HG03354 (cell line): ENCODE measurements at regions not wholly inside any gene's neighbourhood (a gene's known extent, or its start where the extent isn't known, plus 50 kb on each side); places are given as distances from the start of the nearest gene placed in this dataset.
"Not testable (repeated sequence)": the region's sequence is repeated elsewhere in the genome, so short reads cannot be mapped to it uniquely, and the experiment has no call there.

Experiments
- ATAC-seq: cut with Tn5 transposase; IDR thresholded peaks from one replicate; pipeline ENCODE4 v1.9.1; 2021; ENCODE audit warnings: mild to moderate bottlenecking; ENCODE audit not compliant: unreplicated experiment, poor library complexity, severe bottlenecking

DNA sequence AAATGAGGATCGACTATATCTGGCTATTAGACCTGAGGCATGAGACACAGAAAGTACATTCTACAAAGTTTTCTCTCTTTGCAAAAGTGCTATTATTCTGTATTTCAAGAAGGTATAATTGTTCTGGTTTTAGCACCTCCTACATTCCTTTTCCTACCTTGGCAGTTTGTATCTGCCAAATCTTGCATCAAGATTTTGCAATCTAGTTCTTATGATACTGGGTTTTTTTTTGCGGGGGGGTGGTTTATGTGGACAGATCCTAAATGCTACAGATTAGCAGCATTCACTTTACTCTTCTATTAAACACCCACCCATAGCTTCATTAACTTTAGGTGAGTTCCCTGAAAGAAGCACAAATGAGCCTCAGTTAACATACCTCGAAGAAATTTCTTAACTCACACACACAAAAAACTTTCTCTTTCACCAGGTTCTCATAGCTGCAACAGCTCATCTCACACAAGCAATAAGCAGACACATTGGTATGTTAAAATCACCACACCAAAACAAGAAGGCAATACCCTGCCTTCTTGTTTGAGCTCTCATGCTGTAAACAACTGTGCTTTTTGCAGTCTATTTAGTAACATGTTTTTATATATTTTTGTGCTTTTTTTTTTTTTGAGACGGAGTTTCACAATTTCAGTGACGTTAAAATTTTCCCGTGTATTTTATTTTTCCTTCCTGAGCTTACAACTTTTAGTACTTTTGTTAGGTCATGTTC lies 73.0 kb upstream of the VGLL4 start:
- ATAC-seq: no peak

DNA sequence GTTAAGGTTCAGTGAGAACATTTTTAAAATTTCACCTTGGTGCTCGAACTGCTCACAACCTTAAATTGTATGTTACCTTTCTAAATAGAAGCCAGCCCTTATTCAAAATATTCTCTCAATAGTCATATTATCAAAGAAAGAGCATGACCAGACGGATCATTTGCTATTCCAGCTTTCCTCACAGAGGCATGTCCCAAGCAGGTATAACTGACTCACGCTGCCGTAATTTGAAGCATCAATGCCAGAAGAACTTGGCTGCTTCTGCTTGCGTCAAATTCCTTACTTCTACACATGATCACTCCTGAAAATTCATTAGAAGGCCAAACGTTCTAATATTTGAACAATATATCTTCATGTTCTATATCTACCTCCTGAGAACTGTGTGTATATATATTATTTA lies 69.5 kb upstream of the VGLL4 start:
- no peak for ATAC-seq

DNA sequence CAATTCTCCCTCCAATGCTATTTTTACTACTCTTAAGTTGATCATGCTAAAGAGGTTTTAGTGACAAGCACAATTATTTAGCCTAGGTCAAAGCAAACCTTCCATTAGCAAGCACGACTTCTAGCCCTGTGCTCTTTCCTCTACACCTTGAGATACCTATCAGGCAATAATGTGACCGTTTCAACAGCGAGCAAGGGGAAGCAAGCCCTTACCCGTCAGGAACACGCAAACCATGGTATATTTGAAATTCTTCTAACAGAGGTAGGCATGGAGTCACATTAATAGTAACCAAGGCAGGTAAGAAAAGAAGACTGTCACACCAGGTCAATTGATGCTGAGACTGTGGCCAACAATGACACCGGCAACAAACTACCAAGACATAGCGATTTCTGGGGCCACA lies 68.9 kb upstream of the VGLL4 start:
- ATAC-seq: no peak

GRCh38 chr3:11711876-11712275 lies 68.2 kb upstream of the VGLL4 start:
- no peak for ATAC-seq

- ATAC-seq: no peak
Observed at GRCh38 chr3:11709782-11710181, 66.1 kb upstream of the VGLL4 start.

DNA sequence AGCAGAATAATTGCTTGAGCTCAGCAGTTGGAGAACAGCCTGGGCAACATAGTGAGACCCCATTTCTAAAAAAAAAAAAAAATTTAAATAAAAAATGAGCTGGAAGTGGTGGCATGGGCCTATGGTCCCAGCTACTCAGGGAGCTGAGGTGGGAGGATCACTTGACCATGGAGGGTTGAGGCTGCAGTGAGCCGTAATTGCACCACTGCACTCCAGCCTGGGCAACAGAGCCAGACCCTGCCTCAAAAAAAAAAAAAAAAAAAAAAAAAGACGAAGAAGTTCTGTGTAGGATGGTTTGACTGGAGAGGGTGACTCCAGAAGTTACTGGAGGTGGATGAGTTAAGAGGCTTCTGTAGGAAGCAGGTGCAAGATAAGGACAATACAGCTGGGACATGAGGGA lies 63.4 kb upstream of the VGLL4 start:
- ATAC-seq: not testable (repeated sequence)

DNA sequence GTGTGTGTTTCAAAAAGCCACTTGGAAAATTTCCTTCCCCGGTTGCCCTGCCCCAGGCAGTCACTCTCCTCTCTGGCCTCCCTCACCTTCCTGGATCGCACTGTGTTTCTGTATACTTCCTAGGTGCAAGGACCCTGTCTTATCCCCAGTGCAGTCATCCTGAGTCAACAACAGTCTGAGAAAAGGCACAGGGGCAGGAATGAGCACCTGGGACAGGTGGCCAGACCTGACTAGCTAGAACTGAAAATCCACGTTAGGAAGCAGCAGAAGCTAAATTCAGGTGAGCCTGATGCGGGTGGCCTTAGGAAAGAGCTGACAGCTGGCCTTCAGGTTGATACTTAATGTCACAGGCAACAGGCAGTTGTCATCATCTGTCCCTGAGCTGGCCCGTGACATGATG lies 62.9 kb upstream of the VGLL4 start:
- no peak for ATAC-seq

- no peak for ATAC-seq
Observed at GRCh38 chr3:11705049-11705448, 61.3 kb upstream of the VGLL4 start.

- ATAC-seq: no peak
Observed at GRCh38 chr3:11703146-11703545, 59.4 kb upstream of the VGLL4 start.

- ATAC-seq: no peak
Observed at GRCh38 chr3:11699083-11699427, 55.3 kb upstream of the VGLL4 start.

- ATAC-seq: no peak
Observed at GRCh38 chr3:11698326-11699082, 54.8 kb upstream of the VGLL4 start.

DNA sequence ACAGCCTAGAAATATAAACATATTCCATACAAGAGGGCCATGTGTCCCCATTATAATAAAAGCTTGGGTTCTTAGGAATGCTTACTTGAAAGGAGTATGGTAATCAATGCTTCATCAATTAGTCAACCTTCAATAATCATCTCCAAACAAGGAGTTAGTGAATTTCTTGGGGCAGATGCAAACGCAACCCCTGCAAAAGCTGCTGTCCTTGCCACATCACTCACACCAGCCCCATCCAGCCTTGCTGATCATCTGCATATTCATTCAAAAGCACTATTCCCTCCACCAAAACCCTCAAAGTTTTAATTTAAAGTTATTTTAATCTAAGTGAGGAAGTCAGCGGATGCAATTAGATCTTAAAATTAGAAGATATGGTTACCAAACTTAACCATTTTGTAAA lies 54.0 kb upstream of the VGLL4 start:
- ATAC-seq: no peak

- no peak for ATAC-seq
Observed at GRCh38 chr3:11696054-11696453, 52.3 kb upstream of the VGLL4 start.
